Type B pancreatic cell (in vitro differentiated cells): ENCODE measurements at regions not wholly inside any gene's neighbourhood (a gene's known extent, or its start where the extent isn't known, plus 50 kb on each side); places are given as distances from the start of the nearest gene placed in this dataset.

Experiments used
- DNase-seq: peaks from one replicate; pipeline ENCODE4 v3.0.0; 2021; ENCODE audit warnings: mixed read lengths; ENCODE audit not compliant: unreplicated experiment; ENCODE audit errors: extremely low spot score
- H3K27ac Mint-ChIP-seq: 2 replicates; pipeline ENCODE4 v1.8.0; 2021; ENCODE audit warnings: mild to moderate bottlenecking, mixed read lengths
- H3K27me3 Mint-ChIP-seq: 2 replicates; pipeline ENCODE4 v1.8.0; 2021; ENCODE audit warnings: mixed read lengths
- H3K36me3 Mint-ChIP-seq: 2 replicates; pipeline ENCODE4 v1.8.0; 2021; ENCODE audit warnings: mixed read lengths
- H3K4me1 Mint-ChIP-seq: one replicate; pipeline ENCODE4 v1.8.0; 2021; ENCODE audit warnings: mixed read lengths; ENCODE audit not compliant: unreplicated experiment
- H3K4me3 Mint-ChIP-seq: 2 replicates; pipeline ENCODE4 v1.8.0; 2021; ENCODE audit warnings: mild to moderate bottlenecking, mixed read lengths
- H3K9me3 Mint-ChIP-seq: 2 replicates; pipeline ENCODE4 v1.8.0; 2021; ENCODE audit warnings: mixed read lengths
- TF ChIP-seq, protein P1 (sequence below): fragments of 200-600 bp; sonication (generic); conservative IDR thresholded peaks from 2 replicates; pipeline ENCODE4 v1.5.0; 2021; ENCODE audit warnings: antibody characterized with exemption, mild to moderate bottlenecking

DNA sequence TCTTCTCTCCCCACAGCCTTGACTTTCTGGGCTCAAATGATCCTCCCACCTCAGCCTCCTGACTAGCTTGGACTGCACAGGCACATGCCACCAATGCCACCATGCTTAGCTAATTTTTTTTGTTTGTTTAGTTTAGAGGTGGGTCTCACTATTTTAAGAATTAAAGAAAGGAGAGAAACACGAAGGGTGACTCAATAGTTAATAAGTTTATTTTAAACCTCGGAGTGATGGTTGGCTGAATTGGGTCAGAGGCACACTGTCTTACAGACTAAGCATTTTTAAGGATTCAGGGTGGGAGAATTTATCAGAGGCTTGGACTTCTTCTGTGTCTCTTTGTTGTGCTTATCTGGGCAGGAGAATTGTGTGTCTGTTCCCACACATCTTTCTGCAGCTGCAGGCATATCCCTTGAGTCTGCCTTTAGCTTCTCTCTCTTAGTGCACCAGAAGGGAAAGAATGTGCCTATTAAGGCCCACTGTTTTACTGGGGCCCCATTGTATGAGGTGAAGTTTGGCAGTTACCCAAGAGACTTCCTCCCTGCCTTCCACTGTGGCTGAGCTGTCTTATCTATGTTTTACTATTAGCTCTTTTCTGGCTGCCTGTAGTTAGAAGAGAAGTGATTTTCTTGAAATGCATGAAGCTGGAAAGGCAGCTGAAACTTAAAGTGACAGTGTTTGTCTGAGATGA, 2172.0 kb downstream of the TP53TG3F start:
- H3K27ac Mint-ChIP-seq = no peak overlapping the region
- TF ChIP-seq, protein P1, sequence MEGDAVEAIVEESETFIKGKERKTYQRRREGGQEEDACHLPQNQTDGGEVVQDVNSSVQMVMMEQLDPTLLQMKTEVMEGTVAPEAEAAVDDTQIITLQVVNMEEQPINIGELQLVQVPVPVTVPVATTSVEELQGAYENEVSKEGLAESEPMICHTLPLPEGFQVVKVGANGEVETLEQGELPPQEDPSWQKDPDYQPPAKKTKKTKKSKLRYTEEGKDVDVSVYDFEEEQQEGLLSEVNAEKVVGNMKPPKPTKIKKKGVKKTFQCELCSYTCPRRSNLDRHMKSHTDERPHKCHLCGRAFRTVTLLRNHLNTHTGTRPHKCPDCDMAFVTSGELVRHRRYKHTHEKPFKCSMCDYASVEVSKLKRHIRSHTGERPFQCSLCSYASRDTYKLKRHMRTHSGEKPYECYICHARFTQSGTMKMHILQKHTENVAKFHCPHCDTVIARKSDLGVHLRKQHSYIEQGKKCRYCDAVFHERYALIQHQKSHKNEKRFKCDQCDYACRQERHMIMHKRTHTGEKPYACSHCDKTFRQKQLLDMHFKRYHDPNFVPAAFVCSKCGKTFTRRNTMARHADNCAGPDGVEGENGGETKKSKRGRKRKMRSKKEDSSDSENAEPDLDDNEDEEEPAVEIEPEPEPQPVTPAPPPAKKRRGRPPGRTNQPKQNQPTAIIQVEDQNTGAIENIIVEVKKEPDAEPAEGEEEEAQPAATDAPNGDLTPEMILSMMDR = no peak
- H3K4me1 Mint-ChIP-seq = no peaks in the 10 kb centered on the region
- no peaks in the 10 kb centered on the region for H3K27me3 Mint-ChIP-seq
- no peak for DNase-seq
- no peaks in the 10 kb centered on the region for H3K9me3 Mint-ChIP-seq
- no peak overlapping the region for H3K4me3 Mint-ChIP-seq
- H3K36me3 Mint-ChIP-seq = no peaks in the 10 kb centered on the region

GRCh38 chr16:35636480-35637230, 2177.2 kb downstream of the TP53TG3F start:
- H3K27me3 Mint-ChIP-seq = no peaks in the 10 kb centered on the region
- no peaks in the 10 kb centered on the region for H3K4me1 Mint-ChIP-seq
- peaks cover 10% of the 10 kb centered on the region for H3K9me3 Mint-ChIP-seq
- TF ChIP-seq, protein P1 = no peak
- no peak overlapping the region for H3K27ac Mint-ChIP-seq
- no peaks in the 10 kb centered on the region for H3K36me3 Mint-ChIP-seq
- no peak overlapping the region for H3K4me3 Mint-ChIP-seq
- no peak for DNase-seq

DNA sequence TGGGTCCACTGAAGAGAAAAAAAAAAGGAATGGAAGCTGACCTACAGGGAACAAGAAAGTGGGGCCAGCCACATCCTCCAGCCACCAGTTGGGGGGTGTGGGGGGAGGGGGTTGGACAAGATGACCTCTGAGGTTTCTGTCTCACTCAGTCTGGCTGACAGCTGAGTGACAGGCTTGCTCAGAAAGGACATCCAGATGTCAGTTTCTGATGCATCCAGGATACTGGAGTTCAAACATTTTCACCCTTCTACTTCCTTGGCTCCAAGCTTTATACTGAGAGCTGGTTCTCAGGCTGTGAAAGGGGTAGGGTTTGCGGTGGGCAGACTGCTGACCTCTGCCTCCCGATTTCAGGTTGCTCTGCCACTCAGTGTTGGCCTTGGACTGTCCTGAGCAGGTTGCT, 2178.3 kb downstream of the TP53TG3F start:
- Mint-ChIP-seq H3K4me1 (no peaks in the 10 kb centered on the region), H3K9me3 (peaks cover 10% of the 10 kb centered on the region), H3K27ac (no peak overlapping the region), H3K36me3 (no peaks in the 10 kb centered on the region), H3K27me3 (no peaks in the 10 kb centered on the region), H3K4me3 (no peak overlapping the region)
- no peak for DNase-seq
- TF ChIP-seq, protein P1 = no peak

DNA sequence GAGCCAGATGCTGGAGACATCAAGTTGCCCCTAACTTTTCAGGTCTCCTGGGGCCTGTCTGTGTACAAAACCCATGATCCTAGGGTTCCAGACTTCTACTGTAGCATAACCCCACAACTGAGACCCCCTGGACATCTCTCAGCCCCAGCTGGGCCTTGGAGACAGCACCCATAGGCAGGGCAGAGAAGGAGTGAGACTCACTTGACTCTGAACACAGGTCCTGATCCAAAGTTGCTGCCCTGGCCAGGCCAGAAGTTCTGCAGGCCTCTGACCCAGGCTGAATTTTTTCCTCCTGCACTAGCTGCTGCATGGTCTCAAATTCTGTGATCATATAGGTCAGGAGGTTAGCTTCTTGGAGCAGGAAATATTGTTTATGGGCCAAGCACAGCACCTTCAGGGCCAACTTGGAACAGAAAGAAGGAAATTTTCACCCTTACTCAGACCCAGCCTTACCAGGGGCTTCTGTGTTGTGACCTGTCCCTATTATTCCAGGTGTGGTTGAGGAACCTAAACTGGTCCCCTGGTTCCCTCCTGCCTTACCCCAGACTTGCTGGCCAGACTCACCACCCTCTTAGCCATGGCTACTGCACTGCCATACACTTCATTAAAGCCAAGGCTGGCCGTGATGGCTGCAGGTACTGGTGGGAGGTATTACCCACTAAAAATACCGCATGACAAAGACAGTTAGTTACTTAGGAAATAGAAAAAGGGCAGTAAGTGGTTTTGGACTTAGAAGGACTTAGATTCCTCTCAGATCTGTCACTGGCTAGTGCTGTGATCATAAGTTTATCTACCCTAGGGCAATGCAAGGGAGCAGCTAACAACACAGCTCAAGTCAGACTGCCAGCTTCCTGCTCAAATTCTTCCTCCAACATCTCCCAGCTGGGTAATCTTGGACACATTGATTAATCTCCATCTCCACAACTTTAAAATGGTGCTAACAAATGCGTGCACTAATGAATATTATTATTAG, 2180.1 kb downstream of the TP53TG3F start:
- TF ChIP-seq, protein P1 = no peak
- no peaks in the 10 kb centered on the region for H3K36me3 Mint-ChIP-seq
- H3K4me3 Mint-ChIP-seq = no peak overlapping the region
- no peaks in the 10 kb centered on the region for H3K4me1 Mint-ChIP-seq
- DNase-seq = no peak
- H3K9me3 Mint-ChIP-seq = peaks cover 13% of the 10 kb centered on the region
- no peaks in the 10 kb centered on the region for H3K27me3 Mint-ChIP-seq
- H3K27ac Mint-ChIP-seq = no peak overlapping the region

GRCh38 chr16:35642322-35642835, 2183.0 kb downstream of the TP53TG3F start:
- no peaks in the 10 kb centered on the region for H3K36me3 Mint-ChIP-seq
- no peaks in the 10 kb centered on the region for H3K4me1 Mint-ChIP-seq
- TF ChIP-seq, protein P1 = no peak
- DNase-seq = no peak
- no peak overlapping the region for H3K4me3 Mint-ChIP-seq
- no peak overlapping the region for H3K27ac Mint-ChIP-seq
- H3K27me3 Mint-ChIP-seq = no peaks in the 10 kb centered on the region
- peaks cover 15% of the 10 kb centered on the region for H3K9me3 Mint-ChIP-seq
